RPMI7951 (cell line): ENCODE measurements at regions not wholly inside any gene's neighbourhood (a gene's known extent, or its start where the extent isn't known, plus 50 kb on each side); places are given as distances from the start of the nearest gene placed in this dataset.

Source experiments
- DNase-seq: peaks from one replicate; pipeline ENCODE4 v3.0.0-alpha.2; 2012; ENCODE audit warnings: low read depth

DNA sequence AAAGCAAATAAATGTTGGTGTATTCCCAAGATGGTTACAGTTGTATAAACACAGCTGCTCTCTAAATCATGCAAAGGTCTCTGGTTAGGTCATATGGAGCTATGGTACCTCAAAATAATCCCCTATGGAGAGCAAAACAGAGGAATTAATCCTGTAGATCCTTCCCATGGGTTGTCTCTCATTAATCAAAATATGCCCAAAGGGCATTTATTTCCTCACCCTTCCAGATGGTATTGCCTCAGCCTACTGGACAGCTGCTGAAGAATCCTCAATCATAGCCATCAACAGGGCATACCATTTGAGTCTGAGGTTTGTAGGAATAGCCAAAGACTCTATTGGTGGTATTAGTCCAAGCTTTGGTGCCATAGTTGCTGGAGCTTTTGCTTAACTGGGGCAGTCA, 360.9 kb downstream of the RPL10L start:
- DNase-seq = no peak

DNA sequence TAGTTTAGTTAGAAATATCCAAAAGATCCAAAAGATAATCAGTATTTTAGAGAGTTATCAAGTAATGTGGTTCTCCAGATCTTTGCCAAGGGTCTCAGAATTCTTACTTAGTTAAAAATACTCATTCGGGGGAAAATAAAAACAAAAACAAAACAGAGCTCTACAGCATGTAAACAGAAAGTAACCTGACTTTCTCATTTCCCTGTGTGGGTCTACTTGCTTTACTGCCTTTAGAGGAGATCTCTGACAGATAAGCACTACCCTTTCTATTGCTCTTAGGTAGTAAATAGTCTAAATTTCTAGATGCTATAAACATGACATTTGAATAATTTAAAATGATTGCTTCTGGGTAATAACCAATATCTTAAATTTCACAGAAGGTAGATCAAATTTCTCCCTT, 371.8 kb downstream of the RPL10L start:
- no peak for DNase-seq

DNA sequence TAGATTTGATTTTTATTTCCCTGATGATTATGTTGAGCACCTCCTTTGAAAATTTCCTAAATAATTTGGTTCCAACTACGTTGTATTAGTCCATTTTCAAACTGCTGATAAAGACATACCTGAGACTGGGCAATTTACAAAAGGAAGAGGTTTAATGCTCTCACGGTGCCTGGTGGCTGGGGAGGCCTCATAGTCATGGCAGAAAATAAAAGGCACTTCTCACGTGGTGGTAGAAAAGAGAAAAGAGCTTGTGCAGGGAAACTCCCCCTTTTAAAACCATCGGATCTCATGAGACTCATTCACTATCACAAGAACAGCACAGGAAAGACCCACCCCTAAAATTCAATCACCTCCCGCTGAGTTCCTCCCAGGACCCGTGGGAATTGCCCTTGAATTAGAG, 372.3 kb downstream of the RPL10L start:
- no peak for DNase-seq

DNA sequence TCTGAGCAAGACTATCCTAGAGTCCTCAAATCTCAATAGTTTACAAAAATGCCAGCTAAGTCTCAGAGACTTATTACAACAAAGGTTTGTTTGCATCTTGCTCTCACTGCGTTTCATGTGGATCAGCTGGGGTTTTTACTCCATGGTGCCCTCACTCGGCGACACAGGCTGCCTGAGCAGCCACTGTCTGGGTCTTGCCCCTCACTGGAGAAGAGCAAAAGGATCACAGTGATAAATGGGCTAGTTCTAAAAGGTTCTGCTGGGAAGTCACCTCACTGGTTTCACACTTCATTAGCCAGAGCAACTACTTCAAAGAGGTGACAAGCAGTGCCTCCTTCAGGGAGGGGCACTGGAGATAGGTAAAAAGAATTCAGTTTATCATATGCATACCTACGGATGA, 392.0 kb downstream of the RPL10L start:
- no peak for DNase-seq

DNA sequence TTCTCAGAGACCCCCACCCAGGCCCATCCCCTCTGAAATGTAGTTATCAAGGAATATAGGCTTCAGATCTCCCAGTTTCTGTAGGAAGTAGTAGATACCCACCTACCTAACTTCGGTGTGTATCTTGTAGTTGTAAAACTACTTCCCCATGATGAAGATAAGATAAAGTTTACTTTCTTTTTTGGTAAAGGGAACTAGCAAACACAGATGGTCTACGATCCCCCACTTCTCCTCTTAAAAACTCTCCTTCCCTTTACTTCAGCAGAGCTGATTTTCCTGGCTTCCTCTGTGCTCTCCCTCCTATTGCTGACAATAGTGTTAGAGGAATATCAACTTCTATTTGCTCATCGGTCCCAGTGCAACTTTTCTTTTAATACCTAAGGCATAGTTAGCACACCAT, 395.2 kb downstream of the RPL10L start:
- DNase-seq = no peak

DNA sequence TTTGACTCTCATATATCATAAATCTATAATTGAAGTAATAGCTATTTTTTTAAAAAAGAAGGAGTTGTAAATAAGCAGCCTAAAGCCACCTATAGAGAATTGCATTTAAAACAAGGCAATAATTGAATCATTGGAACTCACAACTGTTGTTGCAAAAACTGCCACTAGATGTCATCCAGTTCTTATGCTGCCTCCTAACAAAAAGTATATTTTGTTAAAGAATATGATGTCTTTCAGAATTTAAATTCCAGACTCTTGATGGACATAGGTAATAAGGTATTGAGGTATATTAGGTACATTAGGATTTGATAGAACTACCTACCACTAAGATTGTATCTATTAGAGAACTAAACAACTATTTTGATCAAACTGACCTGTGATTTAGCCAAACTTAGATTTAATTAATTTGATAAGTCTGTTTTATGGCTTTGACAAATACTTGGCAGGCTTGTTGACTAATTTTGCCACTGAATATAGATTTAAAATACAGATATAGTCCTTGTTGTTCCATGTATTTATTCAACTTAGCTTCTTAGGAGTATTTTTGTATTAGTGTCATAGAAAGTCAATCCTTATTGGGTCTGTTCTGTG, 401.4 kb downstream of the RPL10L start:
- no peak for DNase-seq

DNA sequence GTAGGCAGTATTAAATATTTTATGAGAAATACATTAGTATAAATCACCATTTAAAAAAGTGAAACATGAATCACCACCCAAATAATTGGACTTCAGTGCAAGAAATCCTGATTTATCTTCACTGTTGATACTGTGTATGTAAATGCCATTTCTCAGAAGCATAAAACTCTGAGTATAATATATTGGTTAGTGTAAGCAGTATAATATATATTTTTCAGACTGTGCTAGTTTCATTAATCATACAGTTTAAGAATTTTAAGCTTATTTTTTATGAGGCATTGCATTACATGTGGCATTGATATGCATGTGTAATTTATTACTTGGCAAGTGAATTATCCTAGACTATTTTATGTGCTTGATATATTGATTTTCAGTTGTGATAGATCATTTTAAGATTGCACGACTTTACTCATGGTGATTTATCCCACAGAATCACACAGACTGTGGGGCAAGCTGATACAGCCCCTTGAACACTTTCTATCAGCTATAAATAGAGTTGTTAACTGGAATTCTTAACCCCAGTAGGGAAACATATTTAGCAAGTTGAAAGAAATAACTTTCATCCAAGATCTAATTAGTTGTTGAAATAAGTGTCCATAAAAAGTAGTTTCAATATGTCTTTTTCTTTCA, 403.5 kb downstream of the RPL10L start:
- DNase-seq = no peak

DNA sequence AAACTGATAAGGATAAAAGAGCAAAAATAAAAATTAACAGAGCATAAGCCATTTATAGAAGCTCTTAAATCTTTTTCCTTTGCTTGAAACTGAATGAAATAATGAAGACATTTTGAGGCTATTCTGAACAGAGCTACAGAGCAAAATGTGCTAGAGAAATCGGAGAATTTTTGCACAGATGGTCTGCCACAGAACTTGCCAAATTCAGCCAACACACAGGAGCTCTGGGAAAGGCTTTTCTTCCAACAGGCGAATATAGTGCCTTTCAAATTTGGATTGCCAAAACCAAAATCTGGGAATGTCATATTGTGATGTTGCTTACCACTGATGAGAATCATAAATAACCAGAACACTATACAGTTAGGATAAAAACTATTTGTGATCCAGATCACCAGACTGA, 406.3 kb downstream of the RPL10L start:
- DNase-seq = no peak

DNA sequence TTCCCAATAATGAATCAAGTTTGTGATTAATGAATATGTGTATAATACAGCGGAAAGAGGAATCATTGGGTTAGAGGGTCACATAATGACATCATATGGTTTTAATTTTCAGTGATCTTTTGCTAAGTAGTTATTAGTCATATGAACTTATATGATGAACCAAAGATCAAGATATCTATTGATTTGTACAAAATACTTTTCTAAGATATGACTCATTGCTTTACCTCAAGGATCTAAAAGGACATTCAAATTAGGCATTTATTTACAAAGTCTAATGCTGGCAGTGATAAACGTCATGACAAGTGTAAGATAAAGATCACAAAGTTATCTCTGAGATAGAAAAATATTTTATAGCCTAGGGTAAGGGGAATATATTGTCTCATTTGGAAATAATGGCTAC, 417.8 kb downstream of the RPL10L start:
- DNase-seq = no peak

DNA sequence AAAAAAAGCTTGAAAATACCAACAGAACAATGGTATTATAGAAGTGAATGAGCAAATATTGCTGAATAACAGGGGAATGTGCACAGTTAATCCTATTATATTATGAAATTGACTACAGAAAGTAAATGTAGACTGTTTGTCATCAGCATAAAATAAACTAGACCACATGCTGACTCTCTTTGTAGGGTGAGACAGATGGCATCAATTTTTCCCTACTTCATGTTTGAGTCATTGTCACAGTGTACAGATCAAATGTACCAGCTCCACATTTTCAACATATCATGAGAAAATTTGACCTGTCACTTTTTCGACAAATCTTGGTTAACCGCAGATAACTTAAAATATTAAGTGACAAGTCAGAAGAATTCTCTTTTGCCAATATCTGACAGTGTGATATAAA, 421.0 kb downstream of the RPL10L start:
- no peak for DNase-seq

DNA sequence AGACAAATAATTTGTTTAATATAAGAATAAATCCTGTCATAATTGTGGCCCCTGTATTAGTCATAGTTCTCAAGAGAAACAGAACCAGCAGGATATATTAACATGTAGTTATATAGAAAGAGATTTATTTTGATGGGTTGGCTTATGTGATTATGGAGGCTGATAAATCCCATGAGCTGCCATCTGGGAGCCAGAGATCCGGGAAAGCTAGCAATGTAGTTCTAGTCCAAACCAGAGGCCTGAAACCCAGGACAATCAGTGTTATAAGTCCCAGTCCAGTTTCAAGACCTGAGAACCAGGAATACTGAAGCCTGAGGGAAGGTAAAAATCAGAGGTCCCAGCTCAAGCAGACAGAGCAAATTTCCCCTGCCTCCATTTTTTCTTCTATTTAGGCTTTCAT, 435.8 kb downstream of the RPL10L start:
- no peak for DNase-seq

DNA sequence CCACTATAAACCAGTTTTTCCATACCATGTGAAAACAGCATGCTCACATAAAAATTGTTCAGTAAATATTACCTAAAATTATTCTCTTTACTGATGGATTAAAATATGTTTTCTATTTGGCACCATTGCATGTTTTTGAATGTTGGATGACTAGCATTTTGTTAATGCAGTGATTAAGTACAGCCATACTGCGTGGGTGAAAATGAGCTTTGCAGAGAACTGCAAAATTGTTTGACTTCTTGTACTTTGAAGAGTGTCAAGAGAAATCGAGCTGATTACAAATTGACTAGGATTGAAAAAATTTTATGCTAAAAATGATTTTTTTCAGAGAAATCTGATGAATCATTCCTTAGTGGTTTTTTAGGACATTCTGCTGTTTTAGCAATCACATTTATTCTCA, 452.9 kb downstream of the RPL10L start:
- DNase-seq = no peak

DNA sequence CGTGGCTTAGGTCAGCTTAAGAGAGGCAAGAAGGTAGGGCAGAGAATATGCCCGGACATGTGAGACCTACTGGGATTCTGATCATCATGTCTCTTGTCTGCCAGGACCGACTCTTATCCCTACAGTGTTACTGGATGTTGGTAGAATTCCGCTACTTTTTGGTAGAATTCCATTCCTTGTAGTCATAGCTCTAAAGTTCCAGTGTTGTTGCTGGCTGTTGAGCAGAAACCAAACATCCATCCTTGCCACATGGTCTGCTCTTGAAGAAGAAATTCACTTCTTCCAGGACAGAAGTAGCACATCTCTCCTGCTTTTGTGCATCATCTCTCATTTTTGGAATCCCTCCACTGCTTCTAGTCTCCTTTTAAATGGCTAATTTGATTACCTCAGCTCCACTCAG, 453.7 kb downstream of the RPL10L start:
- DNase-seq = no peak
